Natural killer cell (primary cell): ENCODE measurements at regions not wholly inside any gene's neighbourhood (a gene's known extent, or its start where the extent isn't known, plus 50 kb on each side); places are given as distances from the start of the nearest gene placed in this dataset.

ENCODE experiments used
- ATAC-seq, 3 donors: fragments of 150-1000 bp in 2 of 3; fragments of 200-7000 bp in 1 of 3; cut with Tn5 transposase; 1 replicate in 1 of 3; 2 replicates in 2 of 3; pipeline ENCODE4 v1.10.0; 2021; ENCODE audit warnings: mild to moderate bottlenecking in 2 of 3, moderate library complexity in 2 of 3
- DNase-seq, 2 donors: peaks; one replicate each; pipeline versions ENCODE4 v3.0.0 to v3.0.0-alpha.2; 2013 to 2021; ENCODE audit warnings: mixed read lengths in 1 of 2
- H3K27ac ChIP-seq: one replicate; pipeline ENCODE4 v1.5.1; 2013; ENCODE audit warnings: mild to moderate bottlenecking, low read length
- H3K27me3 ChIP-seq: one replicate; pipeline ENCODE4 v1.6.1; 2013; ENCODE audit warnings: low read length; ENCODE audit not compliant: control insufficient read depth, insufficient read depth
- H3K36me3 ChIP-seq: one replicate; pipeline ENCODE4 v1.6.1; 2013; ENCODE audit warnings: low read length; ENCODE audit not compliant: control insufficient read depth, insufficient read depth
- H3K4me1 ChIP-seq: one replicate; pipeline ENCODE4 v1.6.1; 2013; ENCODE audit warnings: low read length; ENCODE audit not compliant: control insufficient read depth, insufficient read depth
- H3K4me3 ChIP-seq: one replicate; pipeline ENCODE4 v1.5.1; 2013; ENCODE audit warnings: low read length
- H3K9me3 ChIP-seq: one replicate; pipeline ENCODE4 v1.6.1; 2013; ENCODE audit warnings: low read length; ENCODE audit not compliant: control insufficient read depth, insufficient read depth
- H3K27ac Mint-ChIP-seq, 2 donors: one replicate each; pipeline ENCODE4 v1.8.0; 2022; ENCODE audit warnings: mild to moderate bottlenecking in 2 of 2, mixed read lengths in 2 of 2, moderate library complexity in 1 of 2
- H3K27me3 Mint-ChIP-seq, 2 donors: one replicate each; pipeline ENCODE4 v1.8.0; 2022; ENCODE audit warnings: low read depth in 2 of 2, mixed read lengths in 2 of 2
- H3K36me3 Mint-ChIP-seq: one replicate; pipeline ENCODE4 v1.8.0; 2022; ENCODE audit warnings: mixed read lengths
- H3K4me1 Mint-ChIP-seq, 2 donors: one replicate each; pipeline ENCODE4 v1.8.0; 2022; ENCODE audit warnings: mixed read lengths in 2 of 2
- H3K4me3 Mint-ChIP-seq: one replicate; pipeline ENCODE4 v1.8.0; 2022; ENCODE audit warnings: mild to moderate bottlenecking, moderate library complexity, mixed read lengths
- H3K9me3 Mint-ChIP-seq, 2 donors: one replicate each; pipeline ENCODE4 v1.8.0; 2022; ENCODE audit warnings: mixed read lengths in 2 of 2
- WGBS: methylation state at CpG from one replicate; pipeline ENCODE4 v1.1.7; 2013; ENCODE audit warnings: missing lambda C conversion rate; ENCODE audit not compliant: insufficient coverage; 5-methylcytosine and 5-hydroxymethylcytosine counted together
- intact Hi-C: fragments of 100-400 bp; cut with micrococcal nuclease; formaldehyde crosslinking; loops from one replicate; pipeline ENCODE4 v1.14.2; 2022
- TF ChIP-seq, protein P1 (sequence below): fragments of 200-600 bp; IDR thresholded peaks from one replicate; pipeline ENCODE4 v1.8.0; 2022; ENCODE audit warnings: antibody characterized with exemption

DNA sequence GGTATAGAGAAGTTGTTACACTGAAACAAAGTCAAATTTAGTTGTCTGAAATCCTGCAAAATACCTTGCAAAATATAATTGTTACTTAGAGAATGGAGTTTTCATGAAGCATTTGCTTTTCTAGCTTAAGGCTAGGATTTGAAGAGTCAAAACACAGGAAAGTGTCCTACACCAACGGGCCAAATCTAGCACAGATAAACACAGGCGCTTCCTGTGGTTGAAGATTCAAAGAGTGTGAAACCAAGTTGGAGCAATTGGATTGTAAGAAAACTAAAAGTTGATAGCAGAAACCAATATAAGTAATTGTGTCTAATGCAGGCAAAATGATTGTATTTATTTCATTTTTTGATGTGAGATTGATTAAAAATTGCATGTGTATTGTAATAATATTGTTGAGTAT is 2002.5 kb upstream of the TENM3 start:
- H3K36me3 Mint-ChIP-seq: peaks cover 3% of the 10 kb centered on the region
- Histone ChIP-seq H3K4me3 (no peak overlapping the region), H3K27ac (no peak overlapping the region), H3K4me1 (no peaks in the 10 kb centered on the region), H3K27me3 (no peaks in the 10 kb centered on the region), H3K9me3 (no peaks in the 10 kb centered on the region), H3K36me3 (no peaks in the 10 kb centered on the region)
- H3K27ac Mint-ChIP-seq: no peak overlapping the region
- peaks cover 0 to 13% of the 10 kb centered on the region in 2 donors for H3K4me1 Mint-ChIP-seq
- ATAC-seq (no peak), DNase-seq (no peak)
- 18% methylated on average over 2 of the region's 2 CpGs for WGBS
- intact Hi-C loops: no loop called here
- peaks cover 15 to 16% of the 10 kb centered on the region in 2 donors for H3K9me3 Mint-ChIP-seq
- H3K4me3 Mint-ChIP-seq: no peak overlapping the region
- TF ChIP-seq, protein P1, sequence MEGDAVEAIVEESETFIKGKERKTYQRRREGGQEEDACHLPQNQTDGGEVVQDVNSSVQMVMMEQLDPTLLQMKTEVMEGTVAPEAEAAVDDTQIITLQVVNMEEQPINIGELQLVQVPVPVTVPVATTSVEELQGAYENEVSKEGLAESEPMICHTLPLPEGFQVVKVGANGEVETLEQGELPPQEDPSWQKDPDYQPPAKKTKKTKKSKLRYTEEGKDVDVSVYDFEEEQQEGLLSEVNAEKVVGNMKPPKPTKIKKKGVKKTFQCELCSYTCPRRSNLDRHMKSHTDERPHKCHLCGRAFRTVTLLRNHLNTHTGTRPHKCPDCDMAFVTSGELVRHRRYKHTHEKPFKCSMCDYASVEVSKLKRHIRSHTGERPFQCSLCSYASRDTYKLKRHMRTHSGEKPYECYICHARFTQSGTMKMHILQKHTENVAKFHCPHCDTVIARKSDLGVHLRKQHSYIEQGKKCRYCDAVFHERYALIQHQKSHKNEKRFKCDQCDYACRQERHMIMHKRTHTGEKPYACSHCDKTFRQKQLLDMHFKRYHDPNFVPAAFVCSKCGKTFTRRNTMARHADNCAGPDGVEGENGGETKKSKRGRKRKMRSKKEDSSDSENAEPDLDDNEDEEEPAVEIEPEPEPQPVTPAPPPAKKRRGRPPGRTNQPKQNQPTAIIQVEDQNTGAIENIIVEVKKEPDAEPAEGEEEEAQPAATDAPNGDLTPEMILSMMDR: no peak
- H3K27me3 Mint-ChIP-seq: no peaks in the 10 kb centered on the region

DNA sequence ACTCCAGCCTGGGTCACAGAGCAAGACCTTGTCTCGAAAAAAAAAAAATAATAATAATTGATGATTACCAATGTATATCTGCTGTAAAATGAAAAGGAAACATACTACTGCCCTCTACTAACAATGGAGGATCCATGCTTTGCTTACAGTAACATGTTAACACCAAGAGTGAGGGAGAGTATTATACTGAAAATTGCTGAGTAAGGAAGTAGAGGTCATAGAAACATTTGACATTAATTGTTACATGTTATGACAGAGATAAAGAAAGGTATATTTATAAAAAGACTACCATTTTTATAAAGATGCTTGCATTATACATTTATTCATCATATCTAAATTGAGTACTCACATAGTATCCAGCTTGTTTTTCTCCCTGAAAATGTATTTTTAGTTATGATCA is 1989.8 kb upstream of the TENM3 start:
- peaks cover 2% of the 10 kb centered on the region for H3K36me3 Mint-ChIP-seq
- TF ChIP-seq, protein P1: no peak
- Histone ChIP-seq H3K4me3 (no peak overlapping the region), H3K27me3 (no peaks in the 10 kb centered on the region), H3K36me3 (no peaks in the 10 kb centered on the region), H3K27ac (no peak overlapping the region), H3K4me1 (no peaks in the 10 kb centered on the region), H3K9me3 (no peaks in the 10 kb centered on the region)
- no peak overlapping the region for H3K27ac Mint-ChIP-seq
- no CpG with 5 or more reads among the region's 1 CpG for WGBS
- no peak overlapping the region for H3K4me3 Mint-ChIP-seq
- peaks cover 2 to 3% of the 10 kb centered on the region in 2 donors for H3K9me3 Mint-ChIP-seq
- H3K27me3 Mint-ChIP-seq: no peaks in the 10 kb centered on the region
- no peak for DNase-seq
- no peaks in the 10 kb centered on the region for H3K4me1 Mint-ChIP-seq
- ATAC-seq: no peak
- intact Hi-C loops: no loop called here

DNA sequence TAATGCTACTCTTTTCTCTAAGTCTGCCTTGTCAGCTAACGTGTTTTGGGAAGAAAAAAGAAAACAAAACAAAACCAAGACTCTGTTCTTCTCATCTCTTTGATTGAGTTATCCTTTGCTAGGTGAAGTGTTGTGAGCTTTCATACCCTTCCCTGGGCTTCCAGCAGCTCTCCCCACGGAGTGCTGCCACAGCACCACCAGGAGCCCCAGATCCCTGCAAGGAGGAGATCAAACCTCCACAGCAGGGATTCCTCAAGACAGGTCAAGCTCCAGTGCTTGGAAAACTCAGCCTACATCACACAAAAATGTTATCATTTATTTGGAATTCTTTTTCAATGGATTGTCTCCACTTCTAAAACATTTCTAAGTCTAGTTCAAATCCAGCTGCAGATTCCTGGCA is 1981.9 kb upstream of the TENM3 start:
- H3K27ac ChIP-seq: no peak overlapping the region
- no peak overlapping the region for H3K4me3 ChIP-seq
- Mint-ChIP-seq H3K4me1 (no peaks in the 10 kb centered on the region), H3K4me3 (no peak overlapping the region), H3K9me3 (peaks cover 7 to 10% of the 10 kb centered on the region in 2 donors), H3K27ac (no peak overlapping the region), H3K36me3 (peaks cover 6% of the 10 kb centered on the region), H3K27me3 (no peaks in the 10 kb centered on the region)
- DNase-seq (no peak), ATAC-seq (no peak)
- no peaks in the 10 kb centered on the region for H3K27me3 ChIP-seq
- no peaks in the 10 kb centered on the region for H3K36me3 ChIP-seq
- intact Hi-C loops: no loop called here
- TF ChIP-seq, protein P1: no peak
- peaks cover 3% of the 10 kb centered on the region for H3K9me3 ChIP-seq
- H3K4me1 ChIP-seq: no peaks in the 10 kb centered on the region
- 32% methylated on average over 1 of the region's 2 CpGs for WGBS

DNA sequence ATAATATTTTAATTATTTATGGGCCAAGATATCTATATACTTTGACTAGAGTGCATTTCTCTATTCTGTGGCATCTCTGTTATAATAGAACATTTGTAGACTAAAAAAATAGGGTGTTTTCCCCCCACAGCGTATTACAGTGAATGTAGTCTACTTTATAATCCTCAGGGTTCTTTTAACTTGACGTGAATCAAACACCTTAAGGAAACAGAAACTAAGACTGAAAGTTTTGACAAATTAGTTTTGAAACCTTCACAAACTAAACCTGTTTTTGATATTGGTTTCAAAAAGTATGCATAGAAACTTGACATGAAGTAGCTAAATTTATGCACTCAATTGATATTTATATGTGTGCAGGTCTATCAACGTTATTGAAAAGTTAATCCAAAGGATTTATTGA is 1963.1 kb upstream of the TENM3 start:
- Histone ChIP-seq H3K4me3 (no peak overlapping the region), H3K27ac (no peak overlapping the region), H3K9me3 (no peaks in the 10 kb centered on the region), H3K4me1 (no peaks in the 10 kb centered on the region), H3K36me3 (no peaks in the 10 kb centered on the region), H3K27me3 (no peaks in the 10 kb centered on the region)
- WGBS: no CpG with 5 or more reads among the region's 3 CpGs
- Mint-ChIP-seq H3K9me3 (peaks cover 16 to 21% of the 10 kb centered on the region in 2 donors), H3K27me3 (no peaks in the 10 kb centered on the region), H3K27ac (no peak overlapping the region), H3K36me3 (peaks cover 5% of the 10 kb centered on the region), H3K4me1 (no peaks in the 10 kb centered on the region), H3K4me3 (no peak overlapping the region)
- ATAC-seq (no peak), DNase-seq (no peak)
- intact Hi-C loops: no loop called here
- TF ChIP-seq, protein P1: no peak
